ENCODE measurements at regions not wholly inside any gene's neighbourhood (a gene's known extent, or its start where the extent isn't known, plus 50 kb on each side); places are given as distances from the start of the nearest gene placed in this dataset.

DNA sequence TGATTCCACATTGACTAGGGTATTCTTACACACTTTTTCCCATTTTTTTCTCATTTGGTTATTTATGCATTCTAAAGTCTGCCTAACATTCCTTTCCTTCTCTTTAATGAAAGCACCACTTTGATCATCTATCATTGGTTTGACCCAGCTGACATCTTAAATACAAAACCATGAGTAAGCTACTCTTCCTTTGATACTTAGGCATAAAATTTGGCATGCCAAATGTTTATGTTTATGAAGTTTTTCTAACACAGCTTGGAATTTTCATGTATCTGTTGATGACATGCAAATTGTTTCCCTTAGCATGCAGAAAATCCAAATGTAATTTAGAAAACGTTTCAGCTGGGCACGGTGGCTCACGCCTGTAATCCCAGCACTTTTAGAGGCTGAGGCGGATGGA is 534.9 kb downstream of the QKI start:
- TF ChIP-seq POLR2A (IDR thresholded peaks at IDR 0.05) = no peak
- no peak for TF ChIP-seq POLR2AphosphoS5 (IDR thresholded peaks at IDR 0.05; ENCODE audit: insufficient read depth in 1 of 2, low read depth in 1 of 2)
